AG20443 (cell line): ENCODE measurements at regions not wholly inside any gene's neighbourhood (a gene's known extent, or its start where the extent isn't known, plus 50 kb on each side); places are given as distances from the start of the nearest gene placed in this dataset.
A peak's percentile ranks its signal among the peaks of the same experiment; 100 is the strongest.

ENCODE experiments used
- DNase-seq: peaks from one replicate; pipeline ENCODE4 v3.0.0; 2012; ENCODE audit warnings: low spot score, mixed read lengths

DNA sequence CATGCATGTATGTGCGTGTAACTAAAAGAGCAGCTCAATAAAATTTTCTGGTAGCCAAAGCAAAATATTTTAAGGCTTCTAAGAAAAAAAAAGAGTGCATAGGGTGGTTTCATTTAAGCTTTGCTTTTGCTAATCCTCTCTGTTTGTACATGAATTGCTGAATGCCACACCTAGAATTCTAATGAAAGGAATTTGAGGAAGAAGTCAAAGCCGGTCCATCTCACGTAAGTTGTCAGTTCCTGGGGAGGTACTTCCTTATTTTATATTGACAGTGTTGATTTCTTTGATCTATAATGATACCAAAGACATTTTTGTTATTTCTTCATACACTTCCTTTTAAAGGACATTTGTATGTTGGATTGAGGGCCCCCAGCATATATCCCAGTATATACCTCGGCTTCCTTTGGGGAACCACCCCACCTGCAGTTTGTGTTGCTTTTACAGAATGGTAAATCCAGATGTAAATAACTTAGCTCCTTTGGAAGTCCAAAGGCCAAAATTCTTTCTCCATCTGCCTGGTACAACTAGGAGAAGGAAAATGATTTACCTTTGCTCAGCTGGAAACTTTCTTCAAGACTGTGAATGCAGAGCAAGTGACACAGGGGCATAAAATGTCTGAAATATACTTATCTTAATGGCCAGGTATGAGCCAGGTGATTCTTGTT lies 420.9 kb upstream of the ATP2B1 start:
- no peak for DNase-seq

GRCh38 chr12:90128526-90128925 lies 419.9 kb upstream of the ATP2B1 start:
- DNase-seq = no peak

DNA sequence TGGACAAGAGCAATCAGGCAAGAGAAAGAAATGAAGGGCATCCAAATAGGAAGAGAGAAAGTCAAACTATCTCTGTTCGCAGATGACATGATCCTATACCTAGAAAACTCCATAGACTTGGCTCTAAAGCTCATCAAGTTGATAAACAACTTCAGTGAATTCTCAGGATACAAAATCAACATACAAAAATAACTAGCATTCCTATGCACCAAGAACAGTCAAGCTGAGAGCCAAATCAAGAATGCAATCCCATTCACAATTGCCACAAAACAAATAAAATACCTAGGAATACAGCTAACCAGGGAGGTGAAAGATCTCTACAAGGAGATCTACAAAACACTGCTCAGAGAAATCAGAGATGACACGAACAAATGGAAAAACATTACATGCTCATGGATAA lies 417.5 kb upstream of the ATP2B1 start:
- DNase-seq = no peak

- no peak for DNase-seq
Measured at GRCh38 chr12:90124914-90125313, 416.3 kb upstream of the ATP2B1 start.

DNA sequence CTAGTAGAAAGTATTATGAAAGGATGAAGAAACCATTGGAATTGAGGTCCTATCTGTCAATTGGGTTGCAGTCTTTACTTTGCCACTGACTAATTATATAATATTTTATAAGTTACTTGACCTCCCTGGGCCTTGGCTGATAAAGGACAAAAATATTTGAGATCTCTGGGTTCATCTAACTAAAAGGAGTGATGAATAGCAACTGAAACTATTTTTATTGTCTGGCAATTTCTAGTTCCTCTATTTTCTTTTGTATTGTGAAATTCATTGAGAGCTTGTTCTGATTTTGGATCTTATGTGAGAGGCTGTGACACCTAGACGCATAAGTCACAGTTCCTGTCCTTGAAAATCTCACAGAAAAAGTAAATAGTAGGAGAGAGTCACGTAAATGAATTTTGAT lies 415.7 kb upstream of the ATP2B1 start:
- no peak for DNase-seq

GRCh38 chr12:90122681-90123080 lies 414.0 kb upstream of the ATP2B1 start:
- no peak for DNase-seq

DNA sequence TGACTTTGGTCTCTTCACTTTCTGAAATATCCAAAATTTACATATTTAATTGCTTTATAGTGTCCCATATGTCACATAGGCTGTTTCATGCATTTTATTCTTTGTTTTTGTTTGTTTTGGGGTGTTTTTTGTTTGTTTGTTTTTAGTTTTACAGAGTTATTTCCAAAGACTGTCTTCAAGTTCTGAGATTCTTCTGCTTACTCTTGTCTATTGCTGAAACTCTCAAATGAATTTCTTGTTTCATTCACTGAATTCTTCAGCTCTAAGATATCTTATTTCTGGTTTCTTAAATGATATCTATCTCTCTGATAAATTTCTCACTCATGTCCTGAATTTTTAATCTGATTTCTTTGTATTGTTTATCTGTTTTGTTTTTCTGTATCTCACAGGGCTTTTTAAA lies 412.0 kb upstream of the ATP2B1 start:
- DNase-seq = no peak

DNA sequence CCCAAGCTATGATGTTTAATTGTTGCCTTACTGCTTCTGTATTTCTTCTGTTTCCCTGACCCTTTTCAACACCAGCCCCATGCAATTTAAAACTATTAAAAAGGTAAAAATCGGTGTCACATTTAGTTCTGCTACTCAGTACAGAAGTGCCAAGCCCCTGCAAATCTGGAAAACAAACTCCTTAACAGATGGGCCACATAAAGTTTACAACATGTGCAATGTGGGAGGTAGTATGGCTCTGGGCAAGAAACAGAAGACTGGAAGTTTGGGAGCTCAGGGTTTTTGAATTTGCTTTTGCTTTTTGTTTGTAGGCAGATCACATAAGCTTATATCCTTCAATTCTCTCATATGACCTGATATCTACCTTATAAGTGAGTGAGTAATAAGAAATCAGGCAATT lies 404.0 kb upstream of the ATP2B1 start:
- no peak for DNase-seq

DNA sequence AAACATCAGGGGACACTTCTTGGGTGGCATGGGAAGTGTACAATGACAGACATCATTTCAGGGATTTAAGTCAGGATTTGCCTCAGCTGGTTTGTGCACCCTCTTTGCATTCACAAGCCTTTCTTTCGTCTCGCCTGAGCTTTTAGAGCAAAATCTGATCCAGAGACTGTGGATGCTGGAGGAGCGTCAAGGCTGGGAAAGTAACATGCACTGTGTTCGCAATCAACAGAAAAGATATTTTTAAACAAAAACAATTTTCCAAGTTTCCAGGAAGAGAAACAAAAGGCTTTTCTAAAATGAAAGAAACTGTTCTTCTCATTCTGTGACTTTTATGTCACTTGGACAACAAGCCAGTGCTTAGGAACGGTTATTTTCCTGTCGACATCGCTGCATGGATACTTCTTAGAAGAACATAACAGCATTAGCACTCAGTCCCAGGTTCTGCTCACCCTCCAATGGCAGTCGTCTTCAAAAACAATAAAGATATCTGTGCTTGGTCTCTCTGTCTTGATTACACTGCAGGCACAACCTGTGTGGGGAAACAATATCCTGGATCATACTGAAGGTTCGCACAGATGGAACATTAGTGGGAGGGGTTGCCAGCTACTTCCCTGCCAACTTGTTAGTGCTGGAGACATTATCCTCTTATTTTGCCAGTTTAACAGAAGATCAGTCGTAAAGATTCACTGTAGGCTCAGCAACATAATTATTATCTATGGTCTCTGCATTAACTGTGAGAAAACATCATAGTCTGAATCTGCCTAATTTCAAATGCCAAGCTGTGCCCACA lies 403.3 kb upstream of the ATP2B1 start:
- DNase-seq = no peak

DNA sequence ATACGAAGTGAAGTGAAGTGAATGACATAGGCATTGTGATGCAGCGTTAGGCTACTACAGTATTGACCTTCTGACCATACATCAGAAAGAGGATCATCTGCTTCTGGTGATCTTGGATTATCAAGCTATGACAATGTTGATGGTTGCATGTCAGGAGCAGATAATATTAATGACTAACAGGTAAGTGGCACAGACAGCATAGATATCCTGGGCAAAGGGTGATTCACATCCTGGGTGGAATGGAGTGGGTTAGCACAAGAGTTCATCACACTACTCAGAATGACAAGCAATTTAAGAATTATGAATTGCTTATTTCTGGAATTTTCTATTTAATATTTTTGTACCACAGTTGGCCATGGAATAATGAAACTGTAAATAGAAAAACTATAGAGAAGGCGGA lies 397.9 kb upstream of the ATP2B1 start:
- no peak for DNase-seq

GRCh38 chr12:90102957-90103652 lies 394.5 kb upstream of the ATP2B1 start:
- peak; percentile 49 for DNase-seq

GRCh38 chr12:90100579-90100978 lies 391.9 kb upstream of the ATP2B1 start:
- no peak for DNase-seq

GRCh38 chr12:90099288-90099687 lies 390.6 kb upstream of the ATP2B1 start:
- DNase-seq = no peak

- DNase-seq = no peak
Measured at GRCh38 chr12:90098132-90098779, 389.6 kb upstream of the ATP2B1 start.

- no peak for DNase-seq
Measured at GRCh38 chr12:90091809-90092208, 383.2 kb upstream of the ATP2B1 start.

GRCh38 chr12:90090929-90091651 lies 382.5 kb upstream of the ATP2B1 start:
- DNase-seq = peak; percentile 69

DNA sequence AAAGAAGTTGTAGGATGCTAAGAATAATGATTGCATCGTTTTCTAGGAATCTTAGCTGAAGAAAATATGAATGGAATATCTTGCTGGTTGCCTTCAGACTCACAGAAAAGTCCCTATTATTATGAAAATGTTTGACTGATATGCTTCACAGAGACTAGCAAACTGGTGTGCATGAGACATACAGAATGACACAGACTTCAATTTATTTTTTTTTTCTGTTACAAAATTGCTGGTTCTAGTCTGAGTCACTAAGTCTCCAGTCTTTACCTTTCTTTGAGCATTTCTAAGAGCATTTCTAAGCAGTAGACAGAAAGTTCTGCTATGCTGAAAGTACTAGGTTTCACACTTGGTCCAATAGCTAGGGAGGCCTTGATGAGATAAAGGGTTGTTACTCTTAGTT lies 377.6 kb upstream of the ATP2B1 start:
- DNase-seq = peak; percentile 10

- DNase-seq = peak; percentile 19
Measured at GRCh38 chr12:90085494-90086274, 377.0 kb upstream of the ATP2B1 start.

DNA sequence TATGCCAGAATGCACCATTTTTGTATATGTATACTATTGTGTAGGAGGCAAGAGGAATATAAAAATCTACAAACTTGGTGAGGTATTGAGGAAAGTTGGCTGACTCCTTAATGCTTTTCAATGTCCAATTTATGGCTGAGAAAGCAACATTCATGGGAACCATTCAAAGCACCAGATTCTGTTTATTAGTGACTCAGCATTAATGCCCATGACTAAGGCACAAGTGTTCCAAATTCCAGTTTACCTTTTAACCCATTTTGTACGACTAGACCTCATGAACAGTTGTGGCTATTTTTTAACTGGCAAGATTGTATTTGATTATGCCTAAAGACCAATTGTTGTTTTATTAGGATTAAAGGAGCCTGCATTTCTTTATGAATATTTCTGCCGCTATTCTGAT lies 375.4 kb upstream of the ATP2B1 start:
- DNase-seq = no peak

DNA sequence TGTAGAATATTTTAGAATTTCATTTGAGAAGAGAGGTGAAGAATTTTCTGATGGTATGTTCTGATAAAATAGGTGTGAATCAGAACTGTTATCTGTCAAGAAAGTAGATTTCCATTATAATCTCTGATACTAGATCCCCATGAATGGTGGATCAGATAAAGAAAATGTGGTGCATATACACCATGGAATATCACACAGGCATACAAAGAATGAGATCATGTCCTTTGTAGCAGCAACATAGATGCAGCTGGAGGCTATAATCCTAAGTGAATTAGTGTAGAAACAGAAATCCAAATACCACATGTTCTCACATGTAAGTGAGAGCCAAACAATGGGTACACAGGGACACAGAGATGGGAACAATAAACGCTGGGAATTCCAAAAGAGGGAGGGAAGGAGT lies 372.0 kb upstream of the ATP2B1 start:
- no peak for DNase-seq

GRCh38 chr12:90079529-90080210 lies 371.0 kb upstream of the ATP2B1 start:
- no peak for DNase-seq
